ENCODE measurements at regions not wholly inside any gene's neighbourhood (a gene's known extent, or its start where the extent isn't known, plus 50 kb on each side); places are given as distances from the start of the nearest gene placed in this dataset.

DNA sequence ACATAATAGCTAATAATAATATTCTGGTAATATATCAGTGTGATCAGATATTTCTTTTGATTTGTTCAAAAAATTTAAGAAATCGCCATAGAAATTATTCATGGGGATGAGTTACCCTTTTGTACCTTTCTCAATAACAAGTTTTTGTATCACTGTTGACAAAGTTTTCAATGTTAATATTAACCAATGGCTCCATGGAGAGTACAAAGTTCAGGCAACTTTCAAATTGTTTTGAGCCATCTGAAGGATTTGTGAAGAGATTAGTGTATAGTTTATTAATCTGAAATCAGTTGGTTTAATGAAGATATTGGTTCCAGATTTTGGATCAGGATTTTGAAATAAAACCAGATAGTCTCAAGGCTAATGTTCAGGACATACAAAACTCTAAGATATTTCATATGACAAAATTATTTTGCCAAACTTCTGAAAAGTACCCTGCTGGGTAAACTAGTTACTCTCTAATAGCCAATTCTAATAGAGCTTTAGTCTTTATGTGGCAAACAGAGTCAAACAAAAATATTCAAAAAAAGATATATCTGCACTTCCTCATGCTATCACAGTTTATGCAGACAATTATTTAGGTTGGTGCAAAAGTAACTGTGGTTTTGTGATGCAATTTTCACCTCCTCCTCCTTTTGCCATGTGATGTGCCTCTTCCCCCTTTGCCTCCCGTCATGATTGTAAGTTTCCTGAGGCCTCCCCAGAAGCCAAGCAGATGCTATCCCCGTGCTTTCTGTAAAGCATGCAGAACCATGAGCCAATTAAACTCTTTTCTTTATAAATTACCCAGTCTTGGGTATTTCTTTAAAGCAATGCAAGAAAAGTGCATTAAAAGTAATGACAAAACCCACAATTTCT is 1105.0 kb downstream of the PLA2G4A start:
- Histone ChIP-seq H3K27me3 (ENCODE audit: insufficient read depth, low read depth) (no peaks in the 10 kb centered on the region), H2AFZ (no peak overlapping the region), H3K79me2 (ENCODE audit: low read depth) (no peaks in the 10 kb centered on the region), H3K4me1 (replicated peaks; ENCODE audit: insufficient read depth) (no peaks in the 10 kb centered on the region), H3K4me2 (no peak overlapping the region), H3K36me3 (ENCODE audit: low read depth) (no peaks in the 10 kb centered on the region), H3F3A (ENCODE audit: insufficient read depth, low read depth) (no peaks in the 10 kb centered on the region), H3K4me3 (no peak overlapping the region), H3K9me3 (ENCODE audit: insufficient read depth, low read depth) (no peaks in the 10 kb centered on the region; the same call in 1 of the 2 replicates), H3K9me2 (ENCODE audit: insufficient read depth) (no peaks in the 10 kb centered on the region), H4K20me1 (ENCODE audit: insufficient read depth) (no peaks in the 10 kb centered on the region), H3K27ac (no peak overlapping the region)
- CTCF ChIA-PET = no interaction called here
- POLR2A ChIA-PET (ENCODE audit: unreplicated experiment) = no interaction called here
- intact Hi-C loops (cut with micrococcal nuclease; ENCODE audit: unreplicated experiment) = no loop called here
- no peak for DNase-seq
- TF ChIP-seq CTCF (conservative IDR thresholded peaks at IDR 0.05) = no peak
- no peak for TF ChIP-seq EZH2 (IDR thresholded peaks at IDR 0.05; ENCODE audit: low read depth)
- BruUV-seq (replicated peaks) = no TSS peak

DNA sequence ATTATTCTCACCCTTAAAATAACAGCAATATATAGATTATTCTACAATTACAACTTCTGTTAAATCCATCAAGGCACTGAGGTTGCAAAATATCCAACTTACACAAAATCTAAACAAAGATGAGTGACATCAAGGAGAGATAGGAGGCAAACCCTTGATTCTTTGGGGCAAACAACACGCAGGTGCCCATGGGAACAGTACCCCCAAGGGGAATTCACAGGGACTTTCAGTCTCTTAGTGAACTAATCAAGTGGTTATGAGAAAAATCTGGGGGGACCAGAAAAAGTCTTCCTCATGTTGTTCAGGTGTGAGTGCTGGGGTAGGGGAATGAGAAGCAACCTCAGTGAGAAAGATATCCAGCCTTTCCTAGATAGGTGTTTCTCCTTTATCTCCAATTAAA is 1107.9 kb downstream of the PLA2G4A start:
- Histone ChIP-seq H3K27me3 (ENCODE audit: insufficient read depth, low read depth) (no peaks in the 10 kb centered on the region), H3K4me1 (replicated peaks; ENCODE audit: insufficient read depth) (no peaks in the 10 kb centered on the region), H3K27ac (no peak overlapping the region), H4K20me1 (ENCODE audit: insufficient read depth) (no peaks in the 10 kb centered on the region), H3K9me2 (ENCODE audit: insufficient read depth) (no peaks in the 10 kb centered on the region), H2AFZ (no peak overlapping the region), H3K36me3 (ENCODE audit: low read depth) (no peaks in the 10 kb centered on the region), H3K79me2 (ENCODE audit: low read depth) (no peaks in the 10 kb centered on the region), H3K9me3 (ENCODE audit: insufficient read depth, low read depth) (no peaks in the 10 kb centered on the region; the same call in 1 of the 2 replicates), H3K4me2 (no peak overlapping the region), H3K4me3 (no peak overlapping the region), H3F3A (ENCODE audit: insufficient read depth, low read depth) (no peaks in the 10 kb centered on the region)
- POLR2A ChIA-PET (ENCODE audit: unreplicated experiment) = no interaction called here
- DNase-seq = no peak
- BruUV-seq (replicated peaks) = no TSS peak
- TF ChIP-seq CTCF (conservative IDR thresholded peaks at IDR 0.05) (no peak), EZH2 (IDR thresholded peaks at IDR 0.05; ENCODE audit: low read depth) (no peak)
- intact Hi-C loops (cut with micrococcal nuclease; ENCODE audit: unreplicated experiment) = no loop called here
- CTCF ChIA-PET = no interaction called here

- POLR2A ChIA-PET (ENCODE audit: unreplicated experiment) = no interaction called here
Measured at GRCh38 chr1:187938092-187938491, 1109.3 kb downstream of the PLA2G4A start.

More at GRCh38 chr1:187938092-187938491, 1109.3 kb downstream of the PLA2G4A start:
- no peak overlapping the region for H3K4me2 ChIP-seq
- H3K27ac ChIP-seq = no peak overlapping the region
- no TSS peak for BruUV-seq (replicated peaks)
- no peaks in the 10 kb centered on the region for H3K36me3 ChIP-seq (ENCODE audit: low read depth)
- intact Hi-C loops (cut with micrococcal nuclease; ENCODE audit: unreplicated experiment) = no loop called here
- TF ChIP-seq CTCF (conservative IDR thresholded peaks at IDR 0.05) (no peak), EZH2 (IDR thresholded peaks at IDR 0.05; ENCODE audit: low read depth) (no peak)
- H4K20me1 ChIP-seq (ENCODE audit: insufficient read depth) = no peaks in the 10 kb centered on the region
- CTCF ChIA-PET = no interaction called here
- no peaks in the 10 kb centered on the region for H3K9me2 ChIP-seq (ENCODE audit: insufficient read depth)
- no peaks in the 10 kb centered on the region for H3K27me3 ChIP-seq (ENCODE audit: insufficient read depth, low read depth)
- no peaks in the 10 kb centered on the region for H3K9me3 ChIP-seq (ENCODE audit: insufficient read depth, low read depth)
- DNase-seq = no peak
- no peaks in the 10 kb centered on the region for H3K79me2 ChIP-seq (ENCODE audit: low read depth)
- H3K4me1 ChIP-seq (replicated peaks; ENCODE audit: insufficient read depth) = no peaks in the 10 kb centered on the region
- H2AFZ ChIP-seq = no peak overlapping the region
- H3F3A ChIP-seq (ENCODE audit: insufficient read depth, low read depth) = no peaks in the 10 kb centered on the region
- no peak overlapping the region for H3K4me3 ChIP-seq

Data from PC-9 (cell line).